ENCODE measurements at regions not wholly inside any gene's neighbourhood (a gene's known extent, or its start where the extent isn't known, plus 50 kb on each side); places are given as distances from the start of the nearest gene placed in this dataset.

DNA sequence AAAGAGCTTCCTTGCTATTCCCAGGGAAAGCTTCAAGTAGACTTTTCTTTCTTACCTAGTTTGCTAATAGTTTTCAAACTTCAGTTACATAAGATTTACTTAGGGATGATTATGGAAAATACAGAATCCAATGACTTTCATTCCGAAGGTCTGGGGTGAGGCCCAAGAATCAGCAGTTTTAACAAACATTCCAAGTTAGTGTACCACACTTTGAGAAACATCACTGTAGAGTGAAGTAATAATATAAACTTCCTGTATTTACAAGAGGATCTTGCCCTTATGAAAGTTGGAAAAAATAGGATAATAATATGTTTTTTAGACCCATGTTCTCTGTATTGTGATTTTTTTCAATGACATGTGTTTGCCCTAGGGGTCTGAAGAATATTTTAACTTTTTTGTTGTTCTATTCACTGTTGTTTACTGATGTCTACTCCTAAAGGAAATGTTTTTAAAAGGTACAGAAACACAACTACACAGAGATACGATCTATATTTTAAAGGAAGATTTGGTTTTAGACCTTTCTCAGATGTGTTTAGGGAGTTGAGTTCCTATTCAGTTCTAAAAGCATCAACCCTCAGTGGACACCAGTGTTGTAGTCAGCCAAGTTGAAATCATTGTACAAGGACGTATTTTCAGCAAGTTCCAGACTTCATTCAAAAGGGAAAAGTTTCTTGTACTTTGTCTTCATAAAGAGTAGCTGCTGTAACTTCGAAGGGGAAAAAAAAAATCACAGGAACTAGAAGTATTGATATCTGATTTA, 295.8 kb upstream of the SLC7A11 start:
- no peak for TF ChIP-seq GATA3 (IDR thresholded peaks at IDR 0.05; ENCODE audit: low read depth, low read length)
- no peak for TF ChIP-seq GATA2 (IDR thresholded peaks at IDR 0.05; ENCODE audit: low read depth, low read length)

Measured in SH-SY5Y (cell line).